ENCODE measurements at regions not wholly inside any gene's neighbourhood (a gene's known extent, or its start where the extent isn't known, plus 50 kb on each side); places are given as distances from the start of the nearest gene placed in this dataset.

DNA sequence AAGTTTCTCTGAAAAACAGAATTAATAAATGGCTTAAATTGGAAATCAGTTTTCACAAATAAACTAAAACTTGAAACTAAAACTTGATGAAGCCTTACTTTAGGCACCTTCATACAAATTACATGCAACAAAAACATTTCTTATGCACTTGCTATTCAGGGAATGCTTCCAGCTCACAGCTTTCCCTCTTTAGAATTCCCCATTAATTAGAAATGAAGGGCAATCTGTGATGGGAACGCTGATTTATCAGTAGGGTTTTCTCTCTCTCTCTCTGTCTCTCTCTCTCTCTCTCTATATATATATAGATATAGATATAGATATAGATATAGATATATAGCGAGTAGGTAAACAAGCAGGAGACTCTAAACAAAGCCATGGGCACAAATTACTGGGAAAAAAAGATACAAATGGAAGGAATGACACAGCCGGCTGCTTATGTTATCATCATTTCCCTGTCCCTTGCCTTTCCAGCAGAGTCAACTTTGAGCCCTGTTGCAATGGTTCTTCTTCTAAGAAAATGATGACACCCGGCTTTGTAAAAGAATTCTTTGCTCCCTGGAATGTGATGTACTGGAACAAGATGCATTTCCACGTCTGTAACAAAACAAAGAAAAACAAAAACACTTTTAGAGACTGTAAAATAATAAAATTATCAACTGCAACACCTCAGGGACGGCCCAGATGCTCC is 1121.6 kb upstream of the TMEM132C start:
- H3K4me3 ChIP-seq (ENCODE audit: low read depth, low read length), result peak overlapping the region; percentile 66
- no peak for DNase-seq (ENCODE audit: low read depth, low spot score)
- POLR2A ChIA-PET, result no interaction called here
- TF ChIP-seq, protein P1, sequence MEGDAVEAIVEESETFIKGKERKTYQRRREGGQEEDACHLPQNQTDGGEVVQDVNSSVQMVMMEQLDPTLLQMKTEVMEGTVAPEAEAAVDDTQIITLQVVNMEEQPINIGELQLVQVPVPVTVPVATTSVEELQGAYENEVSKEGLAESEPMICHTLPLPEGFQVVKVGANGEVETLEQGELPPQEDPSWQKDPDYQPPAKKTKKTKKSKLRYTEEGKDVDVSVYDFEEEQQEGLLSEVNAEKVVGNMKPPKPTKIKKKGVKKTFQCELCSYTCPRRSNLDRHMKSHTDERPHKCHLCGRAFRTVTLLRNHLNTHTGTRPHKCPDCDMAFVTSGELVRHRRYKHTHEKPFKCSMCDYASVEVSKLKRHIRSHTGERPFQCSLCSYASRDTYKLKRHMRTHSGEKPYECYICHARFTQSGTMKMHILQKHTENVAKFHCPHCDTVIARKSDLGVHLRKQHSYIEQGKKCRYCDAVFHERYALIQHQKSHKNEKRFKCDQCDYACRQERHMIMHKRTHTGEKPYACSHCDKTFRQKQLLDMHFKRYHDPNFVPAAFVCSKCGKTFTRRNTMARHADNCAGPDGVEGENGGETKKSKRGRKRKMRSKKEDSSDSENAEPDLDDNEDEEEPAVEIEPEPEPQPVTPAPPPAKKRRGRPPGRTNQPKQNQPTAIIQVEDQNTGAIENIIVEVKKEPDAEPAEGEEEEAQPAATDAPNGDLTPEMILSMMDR (IDR thresholded peaks at IDR 0.05; ENCODE audit: insufficient read depth, low read length, missing control alignments), result no peak
- CTCF ChIA-PET, result interaction anchor here (1.6 kb wide), 1 partner anchor 36 kb away, joined by 3 read pairs; no protein-coding TSS in a partner anchor

DNA sequence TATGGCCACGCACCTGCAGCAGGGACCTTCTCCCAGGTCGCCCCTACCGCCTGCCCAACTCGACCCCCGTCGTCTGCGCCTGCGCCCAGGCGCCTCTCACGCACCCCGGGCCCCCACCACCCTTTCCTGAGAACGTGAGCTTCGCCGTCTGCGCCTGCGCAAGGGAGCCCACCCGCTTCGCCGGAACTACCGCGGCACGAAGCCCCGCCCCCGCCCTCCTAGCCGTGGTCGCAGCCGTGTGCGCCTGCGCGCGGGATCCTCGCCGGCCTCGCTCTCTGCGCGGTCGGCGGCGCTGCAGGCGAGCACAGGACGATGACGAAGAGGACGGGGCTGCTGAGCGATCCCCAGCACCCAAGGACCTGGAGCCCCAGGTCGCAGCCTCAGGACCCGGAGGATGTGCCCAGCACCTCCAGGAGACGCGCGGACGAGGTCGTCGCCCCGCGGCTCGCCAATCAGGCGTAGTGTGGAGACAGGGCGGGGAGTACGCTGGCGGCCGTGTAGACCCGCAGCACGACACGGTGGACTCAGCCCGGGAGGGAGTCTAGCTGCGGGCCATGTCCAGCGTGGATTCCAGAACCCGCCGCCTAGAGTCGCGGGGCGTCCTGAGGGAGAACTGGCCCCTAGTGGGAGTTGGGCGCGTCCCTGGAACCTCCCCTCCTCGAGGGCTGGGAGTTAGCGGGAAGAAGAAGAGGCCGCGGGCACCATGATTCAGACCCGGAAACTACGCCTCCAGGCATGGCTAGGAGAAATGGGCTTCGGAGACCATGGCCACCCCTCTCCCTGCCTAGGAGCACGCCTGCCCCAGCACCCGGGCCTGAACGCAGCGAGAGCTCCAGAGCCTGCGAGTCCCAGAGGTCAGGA is 1120.8 kb upstream of the TMEM132C start:
- no peak for DNase-seq (ENCODE audit: low read depth, low spot score)
- TF ChIP-seq, protein P1 (IDR thresholded peaks at IDR 0.05; ENCODE audit: insufficient read depth, low read length, missing control alignments), result peak; percentile 13

DNA sequence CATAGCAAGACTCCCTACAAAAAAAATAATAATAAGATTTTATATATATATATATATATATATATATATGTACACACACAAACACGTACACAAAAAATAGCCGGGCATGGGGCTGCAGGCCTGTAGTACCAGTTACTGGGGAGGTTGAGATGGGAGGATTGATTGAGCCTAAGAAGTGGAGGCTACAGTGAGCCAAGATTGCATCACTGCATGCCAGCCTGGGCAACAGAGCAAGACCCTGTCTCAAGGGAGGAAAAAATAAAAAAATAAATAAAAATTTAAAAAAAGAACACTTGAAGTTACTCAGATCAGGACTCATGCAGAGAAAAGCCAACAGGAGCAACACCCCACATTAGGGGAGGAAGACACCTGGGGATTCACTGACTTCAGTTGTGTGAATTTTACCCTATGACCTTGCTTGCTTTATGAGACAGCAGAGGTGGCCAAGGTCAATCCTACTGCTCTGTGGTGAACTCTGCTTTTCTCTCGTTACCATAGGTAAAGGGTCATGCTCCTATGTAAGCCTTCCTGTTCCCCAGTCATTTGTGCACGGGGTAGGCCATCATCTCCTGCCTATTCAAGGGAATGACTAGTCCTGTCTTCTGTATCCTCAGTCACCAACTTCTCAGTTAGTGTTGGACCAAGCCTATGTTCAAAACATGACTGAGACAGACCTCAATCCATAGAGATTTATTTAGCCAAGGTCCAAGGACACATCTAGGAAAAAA is 1119.8 kb upstream of the TMEM132C start:
- H3K4me3 ChIP-seq (ENCODE audit: low read depth, low read length), result no peak overlapping the region
- DNase-seq (ENCODE audit: low read depth, low spot score), result no peak
- ChIA-PET POLR2A (no interaction called here), CTCF (no interaction called here)
- TF ChIP-seq, protein P1 (IDR thresholded peaks at IDR 0.05; ENCODE audit: insufficient read depth, low read length, missing control alignments), result no peak

More for the DNA sequence above, 1120.8 kb upstream of the TMEM132C start:
- CTCF ChIA-PET, result interaction anchor here (0.9 to 1.6 kb wide), 2 partner anchors 36 to 235 kb away, joined by 3 read pairs; no protein-coding TSS in a partner anchor
- H3K4me3 ChIP-seq (ENCODE audit: low read depth, low read length), result peak overlapping the region; percentile 66
- POLR2A ChIA-PET, result no interaction called here

DNA sequence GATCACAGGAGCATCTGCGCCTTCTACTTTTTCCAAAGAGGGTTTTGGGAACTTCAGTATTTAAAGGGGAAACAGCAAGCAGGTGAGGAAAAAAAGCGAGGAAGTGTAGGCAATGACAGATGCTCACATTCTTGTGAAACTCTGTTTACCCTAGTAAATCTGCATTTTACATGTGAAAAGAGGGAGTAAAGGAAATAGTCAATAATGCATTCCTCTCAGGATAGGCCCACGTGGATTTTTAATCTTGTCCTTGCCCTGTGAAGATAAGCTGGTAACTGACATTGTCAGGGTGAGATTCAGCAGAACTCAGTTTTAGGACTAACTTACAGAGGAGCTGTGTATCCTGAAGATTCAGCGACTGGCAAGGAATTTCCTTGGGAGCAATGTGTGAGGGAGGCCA is 1119.2 kb upstream of the TMEM132C start:
- TF ChIP-seq, protein P1 (IDR thresholded peaks at IDR 0.05; ENCODE audit: insufficient read depth, low read length, missing control alignments), result no peak
- no peak overlapping the region for H3K4me3 ChIP-seq (ENCODE audit: low read depth, low read length)
- ChIA-PET CTCF (no interaction called here), POLR2A (no interaction called here)
- no peak for DNase-seq (ENCODE audit: low read depth, low spot score)

GRCh38 chr12:127148318-127148717 is 1118.7 kb upstream of the TMEM132C start:
- ChIA-PET CTCF (no interaction called here), POLR2A (no interaction called here)
- no peak for DNase-seq (ENCODE audit: low read depth, low spot score)
- TF ChIP-seq, protein P1 (IDR thresholded peaks at IDR 0.05; ENCODE audit: insufficient read depth, low read length, missing control alignments), result no peak
- no peak overlapping the region for H3K4me3 ChIP-seq (ENCODE audit: low read depth, low read length)
